ENCODE measurements at regions not wholly inside any gene's neighbourhood (a gene's known extent, or its start where the extent isn't known, plus 50 kb on each side); places are given as distances from the start of the nearest gene placed in this dataset.

GRCh38 chr15:70420948-70421482, 323.3 kb upstream of the TLE3 start:
- H3K4me3 ChIP-seq (ENCODE audit: low read depth, low read length), result no peak overlapping the region
- no peak for TF ChIP-seq CTCF (IDR thresholded peaks at IDR 0.05; ENCODE audit: borderline replicate concordance, insufficient read depth, low read depth, low read length)

DNA sequence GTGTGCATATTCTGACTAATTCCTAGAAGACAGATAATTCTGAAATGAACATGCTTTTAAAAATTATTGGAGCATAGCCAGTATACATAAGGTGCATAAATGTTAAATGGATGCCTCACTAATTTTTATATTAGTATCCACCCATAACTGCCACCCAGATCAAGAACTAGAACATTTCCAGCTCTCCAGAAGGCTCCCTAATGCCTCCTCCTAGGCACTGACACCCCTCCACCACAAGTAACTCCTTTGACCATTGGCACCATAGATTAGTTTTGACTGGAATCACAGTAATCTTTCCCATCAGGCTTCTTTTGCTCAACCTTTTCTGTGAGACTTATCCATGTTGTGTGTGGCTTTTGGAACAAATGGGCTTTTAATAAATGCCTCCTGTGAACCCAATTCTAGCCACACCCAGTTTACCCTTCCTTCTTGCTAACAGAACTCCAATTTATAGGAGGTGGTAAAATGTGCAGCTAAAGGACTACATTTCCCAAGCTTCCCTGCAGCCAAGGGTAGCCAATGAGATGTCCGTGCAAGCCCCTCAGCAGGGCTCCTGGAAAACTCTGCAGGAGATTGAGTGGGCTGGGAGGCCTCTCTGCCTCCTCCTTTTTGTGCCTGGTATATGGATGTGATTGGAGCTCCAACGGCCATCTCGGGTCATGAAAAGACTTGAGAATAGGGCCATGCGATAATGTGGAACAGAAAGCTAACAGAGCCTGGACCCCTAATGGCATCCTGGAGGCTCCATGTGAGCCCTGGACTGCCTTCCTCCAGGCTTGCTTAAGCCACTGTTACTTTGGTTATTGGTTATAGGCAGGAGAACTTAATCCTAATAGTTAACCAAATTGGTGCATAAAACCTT, 322.6 kb upstream of the TLE3 start:
- H3K4me3 ChIP-seq (ENCODE audit: low read depth, low read length), result no peak overlapping the region
- TF ChIP-seq CTCF (IDR thresholded peaks at IDR 0.05; ENCODE audit: borderline replicate concordance, insufficient read depth, low read depth, low read length), result no peak

DNA sequence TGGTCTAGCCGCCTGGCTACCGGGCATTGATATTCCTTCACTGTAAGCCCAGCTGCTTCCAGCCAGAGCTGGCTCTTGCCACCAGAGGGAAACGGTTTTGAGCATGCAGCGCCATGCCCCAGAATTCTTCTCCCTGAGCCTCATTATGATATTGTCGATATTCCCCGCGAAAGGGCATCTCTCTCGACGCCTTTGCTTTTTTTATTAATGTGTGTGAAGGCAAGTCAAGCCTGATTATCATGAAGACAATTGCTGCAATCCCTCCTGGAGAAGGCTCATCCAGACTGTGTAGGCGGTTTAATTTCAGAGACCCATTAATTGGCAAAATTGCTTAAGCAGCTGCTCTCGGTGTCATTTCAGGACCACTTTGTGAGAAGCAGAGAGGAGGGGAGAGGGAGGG, 321.2 kb upstream of the TLE3 start:
- TF ChIP-seq CTCF (IDR thresholded peaks at IDR 0.05; ENCODE audit: borderline replicate concordance, insufficient read depth, low read depth, low read length), result no peak
- no peak overlapping the region for H3K4me3 ChIP-seq (ENCODE audit: low read depth, low read length)

DNA sequence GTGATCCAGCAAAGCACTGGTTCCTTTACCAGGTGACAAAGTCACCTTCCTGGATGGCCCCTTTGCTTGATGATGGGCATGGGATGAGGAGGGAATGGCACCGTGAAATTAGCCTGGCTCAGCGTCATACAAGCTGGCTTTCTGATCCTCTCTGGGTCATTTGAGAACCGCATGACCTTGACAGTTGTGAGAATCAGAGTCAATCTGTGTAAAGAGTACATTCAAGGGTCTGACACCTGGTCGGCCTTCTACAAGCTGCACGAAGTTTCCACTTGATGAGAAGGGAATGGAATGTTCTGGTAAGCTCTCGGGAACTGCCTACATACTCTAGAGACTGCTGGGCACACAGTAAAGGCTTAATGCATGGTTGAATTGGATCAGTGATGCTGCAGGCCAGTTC, 319.8 kb upstream of the TLE3 start:
- no peak for TF ChIP-seq CTCF (IDR thresholded peaks at IDR 0.05; ENCODE audit: borderline replicate concordance, insufficient read depth, low read depth, low read length)

GRCh38 chr15:70416829-70417228, 319.1 kb upstream of the TLE3 start:
- TF ChIP-seq CTCF (IDR thresholded peaks at IDR 0.05; ENCODE audit: borderline replicate concordance, insufficient read depth, low read depth, low read length), result no peak
- H3K4me3 ChIP-seq (ENCODE audit: low read depth, low read length), result no peak overlapping the region

More for the DNA sequence above, 319.8 kb upstream of the TLE3 start:
- H3K4me3 ChIP-seq (ENCODE audit: low read depth, low read length), result no peak overlapping the region

DNA sequence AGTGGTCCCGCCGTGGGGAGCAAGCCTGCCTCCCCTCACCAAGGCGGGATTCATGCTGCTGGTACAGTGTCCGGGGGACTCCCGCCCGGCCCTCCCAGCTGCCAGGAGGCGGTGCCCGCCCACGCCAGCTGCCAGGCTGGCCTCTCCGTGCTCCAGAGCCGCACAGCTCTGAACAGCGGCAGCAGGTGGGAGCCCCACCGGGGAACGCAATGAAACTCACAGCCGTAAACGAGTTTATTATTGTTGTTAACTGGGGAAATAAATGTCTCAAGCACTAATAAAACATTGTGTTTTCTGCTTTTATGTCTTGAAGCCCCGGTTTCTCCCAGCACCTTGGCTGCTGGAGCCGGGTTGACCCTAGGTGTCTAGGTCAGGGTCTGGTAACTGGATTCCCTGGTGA, 317.7 kb upstream of the TLE3 start:
- no peak overlapping the region for H3K4me3 ChIP-seq (ENCODE audit: low read depth, low read length)
- TF ChIP-seq CTCF (IDR thresholded peaks at IDR 0.05; ENCODE audit: borderline replicate concordance, insufficient read depth, low read depth, low read length), result no peak

DNA sequence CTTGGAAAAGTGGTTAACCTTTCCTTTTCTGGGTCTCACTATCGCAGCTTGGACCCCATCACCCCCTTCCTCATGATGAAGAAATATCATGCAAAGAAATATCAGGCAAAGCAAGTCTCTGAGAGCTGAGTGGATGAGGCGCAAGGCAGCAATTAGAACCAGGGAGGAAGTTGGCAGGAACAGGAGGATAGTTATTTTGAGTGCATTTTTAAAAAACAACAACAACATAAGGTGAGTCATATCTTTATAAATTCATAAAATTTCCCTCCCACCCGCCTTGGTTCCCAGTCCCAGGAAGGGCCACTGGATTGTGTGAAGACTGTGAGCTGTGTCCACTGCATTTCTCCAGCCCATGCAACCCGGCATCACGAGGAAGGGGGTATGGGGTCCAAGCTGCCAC, 316.9 kb upstream of the TLE3 start:
- no peak for TF ChIP-seq CTCF (IDR thresholded peaks at IDR 0.05; ENCODE audit: borderline replicate concordance, insufficient read depth, low read depth, low read length)
- no peak overlapping the region for H3K4me3 ChIP-seq (ENCODE audit: low read depth, low read length)

Measured in GM12875 (cell line).